Tibial nerve (tissue), 4 donors: ENCODE measurements at regions not wholly inside any gene's neighbourhood (a gene's known extent, or its start where the extent isn't known, plus 50 kb on each side); places are given as distances from the start of the nearest gene placed in this dataset.

ENCODE experiments used
- EP300 ChIP-seq, 2 donors: sonication (generic); formaldehyde crosslinking; IDR thresholded peaks; one replicate each; pipeline ENCODE4 v1.6.1; 2017; ENCODE audit warnings: antibody characterized with exemption in 2 of 2, mild to moderate bottlenecking in 1 of 2
- POLR2A ChIP-seq, 2 donors: fragments of 450-650 bp; IDR thresholded peaks; one replicate each; pipeline ENCODE4 v1.6.1; 2017; ENCODE audit warnings: antibody characterized with exemption in 2 of 2, mild to moderate bottlenecking in 2 of 2, moderate library complexity in 2 of 2
- TF ChIP-seq, protein P1 (sequence below), 5 experiments: fragments of 200-600 bp in 3 of 5; fragments of 450-650 bp in 2 of 5; sonication (generic) in 3 of 5; IDR thresholded peaks; one replicate each; pipeline ENCODE4 v1.5.1; 2016 to 2019; ENCODE audit warnings: antibody characterized with exemption in 5 of 5, mild to moderate bottlenecking in 3 of 5, moderate library complexity in 2 of 5

DNA sequence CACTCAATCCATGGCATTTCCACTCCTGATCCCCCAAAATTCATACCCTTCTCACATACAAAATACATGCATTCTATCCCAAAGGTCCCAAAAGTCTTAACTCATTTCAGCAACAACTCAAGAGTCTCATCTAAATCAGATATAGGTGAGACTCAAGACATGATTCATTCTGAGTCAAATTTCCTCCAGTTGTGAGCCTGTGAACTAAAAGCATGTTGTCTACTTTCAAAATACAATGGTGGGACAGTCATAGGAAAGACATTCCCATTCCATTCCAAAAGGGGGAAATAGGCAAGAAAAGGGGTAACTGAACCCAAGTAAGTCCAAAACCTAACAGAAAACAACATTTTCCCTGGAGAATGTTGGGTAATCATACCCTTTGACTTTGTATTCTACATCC is 103.3 kb downstream of the C12orf75 start:
- TF ChIP-seq, protein P1, sequence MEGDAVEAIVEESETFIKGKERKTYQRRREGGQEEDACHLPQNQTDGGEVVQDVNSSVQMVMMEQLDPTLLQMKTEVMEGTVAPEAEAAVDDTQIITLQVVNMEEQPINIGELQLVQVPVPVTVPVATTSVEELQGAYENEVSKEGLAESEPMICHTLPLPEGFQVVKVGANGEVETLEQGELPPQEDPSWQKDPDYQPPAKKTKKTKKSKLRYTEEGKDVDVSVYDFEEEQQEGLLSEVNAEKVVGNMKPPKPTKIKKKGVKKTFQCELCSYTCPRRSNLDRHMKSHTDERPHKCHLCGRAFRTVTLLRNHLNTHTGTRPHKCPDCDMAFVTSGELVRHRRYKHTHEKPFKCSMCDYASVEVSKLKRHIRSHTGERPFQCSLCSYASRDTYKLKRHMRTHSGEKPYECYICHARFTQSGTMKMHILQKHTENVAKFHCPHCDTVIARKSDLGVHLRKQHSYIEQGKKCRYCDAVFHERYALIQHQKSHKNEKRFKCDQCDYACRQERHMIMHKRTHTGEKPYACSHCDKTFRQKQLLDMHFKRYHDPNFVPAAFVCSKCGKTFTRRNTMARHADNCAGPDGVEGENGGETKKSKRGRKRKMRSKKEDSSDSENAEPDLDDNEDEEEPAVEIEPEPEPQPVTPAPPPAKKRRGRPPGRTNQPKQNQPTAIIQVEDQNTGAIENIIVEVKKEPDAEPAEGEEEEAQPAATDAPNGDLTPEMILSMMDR (IDR thresholded peaks at IDR 0.05), result no peak
- no peak for TF ChIP-seq POLR2A (IDR thresholded peaks at IDR 0.05)
- no peak for TF ChIP-seq EP300 (IDR thresholded peaks at IDR 0.05)
